ENCODE measurements at regions not wholly inside any gene's neighbourhood (a gene's known extent, or its start where the extent isn't known, plus 50 kb on each side); places are given as distances from the start of the nearest gene placed in this dataset.

DNA sequence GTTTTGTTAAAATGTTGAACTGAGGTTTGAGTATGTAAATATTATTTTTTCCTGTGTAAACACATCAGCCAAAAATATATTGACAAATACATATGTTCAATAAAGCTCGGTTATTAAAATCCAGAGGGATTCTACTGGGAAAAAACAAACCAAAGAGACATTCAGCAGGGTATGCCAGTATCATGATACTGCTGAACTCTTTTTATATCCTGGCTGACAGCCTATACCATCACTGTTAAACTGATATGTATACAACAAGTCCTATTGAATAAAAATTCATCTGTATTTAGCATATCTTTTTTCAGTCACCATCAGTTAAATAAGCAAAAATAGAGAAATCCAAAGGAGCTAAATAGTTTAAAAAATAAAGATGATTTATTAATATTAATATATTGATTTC is 71.6 kb upstream of the NEO1 start:
- TF ChIP-seq JUND (IDR thresholded peaks at IDR 0.05) (no peak), RXRA (IDR thresholded peaks at IDR 0.05) (no peak), RAD21 (IDR thresholded peaks at IDR 0.05) (no peak), YY1 (IDR thresholded peaks at IDR 0.05) (no peak)
- TF ChIP-seq, protein P1, sequence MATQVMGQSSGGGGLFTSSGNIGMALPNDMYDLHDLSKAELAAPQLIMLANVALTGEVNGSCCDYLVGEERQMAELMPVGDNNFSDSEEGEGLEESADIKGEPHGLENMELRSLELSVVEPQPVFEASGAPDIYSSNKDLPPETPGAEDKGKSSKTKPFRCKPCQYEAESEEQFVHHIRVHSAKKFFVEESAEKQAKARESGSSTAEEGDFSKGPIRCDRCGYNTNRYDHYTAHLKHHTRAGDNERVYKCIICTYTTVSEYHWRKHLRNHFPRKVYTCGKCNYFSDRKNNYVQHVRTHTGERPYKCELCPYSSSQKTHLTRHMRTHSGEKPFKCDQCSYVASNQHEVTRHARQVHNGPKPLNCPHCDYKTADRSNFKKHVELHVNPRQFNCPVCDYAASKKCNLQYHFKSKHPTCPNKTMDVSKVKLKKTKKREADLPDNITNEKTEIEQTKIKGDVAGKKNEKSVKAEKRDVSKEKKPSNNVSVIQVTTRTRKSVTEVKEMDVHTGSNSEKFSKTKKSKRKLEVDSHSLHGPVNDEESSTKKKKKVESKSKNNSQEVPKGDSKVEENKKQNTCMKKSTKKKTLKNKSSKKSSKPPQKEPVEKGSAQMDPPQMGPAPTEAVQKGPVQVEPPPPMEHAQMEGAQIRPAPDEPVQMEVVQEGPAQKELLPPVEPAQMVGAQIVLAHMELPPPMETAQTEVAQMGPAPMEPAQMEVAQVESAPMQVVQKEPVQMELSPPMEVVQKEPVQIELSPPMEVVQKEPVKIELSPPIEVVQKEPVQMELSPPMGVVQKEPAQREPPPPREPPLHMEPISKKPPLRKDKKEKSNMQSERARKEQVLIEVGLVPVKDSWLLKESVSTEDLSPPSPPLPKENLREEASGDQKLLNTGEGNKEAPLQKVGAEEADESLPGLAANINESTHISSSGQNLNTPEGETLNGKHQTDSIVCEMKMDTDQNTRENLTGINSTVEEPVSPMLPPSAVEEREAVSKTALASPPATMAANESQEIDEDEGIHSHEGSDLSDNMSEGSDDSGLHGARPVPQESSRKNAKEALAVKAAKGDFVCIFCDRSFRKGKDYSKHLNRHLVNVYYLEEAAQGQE (IDR thresholded peaks at IDR 0.05) = no peak
- H3K27ac ChIP-seq (ENCODE audit: low read depth in 1 of 2, low read length in 2 of 2) = no peak overlapping the region
- H3K4me1 ChIP-seq (ENCODE audit: control insufficient read depth in 4 of 4, insufficient read depth in 4 of 4, low read length in 3 of 4) = no peaks in the 10 kb centered on the region
- no peak overlapping the region for H3K4me3 ChIP-seq (ENCODE audit: low read depth in 1 of 3, low read length in 3 of 3)
- no peak for DNase-seq (ENCODE audit: low spot score)
- no peaks in the 10 kb centered on the region for H3K9me3 ChIP-seq (ENCODE audit: control insufficient read depth in 4 of 4, low read length in 3 of 4)
- H3K9ac ChIP-seq (ENCODE audit: low read depth in 1 of 2, low read length in 2 of 2) = no peak overlapping the region
- H3K27me3 ChIP-seq (ENCODE audit: control insufficient read depth in 4 of 4, insufficient read depth in 4 of 4, low read length in 3 of 4) = no peaks in the 10 kb centered on the region
- H3K36me3 ChIP-seq (ENCODE audit: control insufficient read depth in 4 of 4, insufficient read depth in 3 of 4, low read depth in 1 of 4, low read length in 3 of 4) = no peaks in the 10 kb centered on the region
- 39% methylated on average over 1 of the region's 1 CpG for WGBS

DNA sequence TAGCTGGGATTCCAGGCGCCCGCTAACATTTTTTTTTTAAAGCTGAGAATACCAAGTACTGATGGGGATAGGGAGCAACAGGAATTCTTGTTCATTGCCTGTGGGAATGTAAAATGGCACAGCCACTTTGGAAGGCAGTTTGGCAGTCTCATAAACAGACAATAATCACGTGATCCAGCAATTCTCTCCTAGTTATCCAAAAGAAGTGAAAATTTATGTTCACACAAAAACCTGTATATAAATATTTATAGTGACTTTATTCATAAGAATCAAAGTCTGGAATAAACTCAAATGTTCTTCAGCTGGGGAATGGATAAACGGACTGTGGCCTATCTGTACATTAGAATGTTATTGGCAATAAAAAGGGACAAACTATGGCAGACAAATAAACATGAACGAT is 72.5 kb upstream of the NEO1 start:
- Histone ChIP-seq H3K4me3 (ENCODE audit: low read depth in 1 of 3, low read length in 3 of 3) (no peak overlapping the region), H3K27me3 (ENCODE audit: control insufficient read depth in 4 of 4, insufficient read depth in 4 of 4, low read length in 3 of 4) (no peaks in the 10 kb centered on the region), H3K36me3 (ENCODE audit: control insufficient read depth in 4 of 4, insufficient read depth in 3 of 4, low read depth in 1 of 4, low read length in 3 of 4) (no peaks in the 10 kb centered on the region), H3K27ac (ENCODE audit: low read depth in 1 of 2, low read length in 2 of 2) (no peak overlapping the region), H3K9ac (ENCODE audit: low read depth in 1 of 2, low read length in 2 of 2) (no peak overlapping the region), H3K4me1 (ENCODE audit: control insufficient read depth in 4 of 4, insufficient read depth in 4 of 4, low read length in 3 of 4) (no peaks in the 10 kb centered on the region), H3K9me3 (ENCODE audit: control insufficient read depth in 4 of 4, low read length in 3 of 4) (no peaks in the 10 kb centered on the region)
- TF ChIP-seq HNF4A (conservative IDR thresholded peaks at IDR 0.05) = no peak
- TF ChIP-seq, protein P1 (IDR thresholded peaks at IDR 0.05) = no peak
- TF ChIP-seq TAF1 (conservative IDR thresholded peaks at IDR 0.05) = no peak
- TF ChIP-seq GABPA (IDR thresholded peaks at IDR 0.05 in 1 of 2, conservative IDR thresholded peaks at IDR 0.05 in 1 of 2) = no peak
- no peak for TF ChIP-seq EGR1 (IDR thresholded peaks at IDR 0.05; ENCODE audit: low read depth in 2 of 2)
- DNase-seq (ENCODE audit: low spot score) = no peak
- 74% methylated on average over 5 of the region's 5 CpGs for WGBS

DNA sequence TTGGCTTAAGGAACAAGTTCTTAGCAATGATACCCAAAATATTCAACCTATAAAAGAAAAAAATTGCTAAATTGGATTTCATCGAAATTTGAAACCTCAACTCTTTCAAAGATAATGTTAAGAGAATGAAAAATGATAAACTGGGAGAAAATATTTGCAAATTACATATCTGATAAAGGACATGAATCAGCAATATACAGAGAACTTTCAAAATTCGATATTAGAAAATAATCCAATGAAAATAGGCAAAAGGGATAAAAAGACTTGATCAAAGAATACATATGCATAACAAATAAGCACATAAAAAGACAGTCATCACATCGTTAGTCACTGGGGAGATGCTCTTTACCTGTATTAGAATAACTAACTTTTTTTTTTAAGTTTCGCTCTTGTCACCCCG is 73.0 kb upstream of the NEO1 start:
- Histone ChIP-seq H3K9me3 (ENCODE audit: control insufficient read depth in 4 of 4, low read length in 3 of 4) (no peaks in the 10 kb centered on the region), H3K4me3 (ENCODE audit: low read depth in 1 of 3, low read length in 3 of 3) (no peak overlapping the region), H3K9ac (ENCODE audit: low read depth in 1 of 2, low read length in 2 of 2) (no peak overlapping the region), H3K4me1 (ENCODE audit: control insufficient read depth in 4 of 4, insufficient read depth in 4 of 4, low read length in 3 of 4) (no peaks in the 10 kb centered on the region), H3K27ac (ENCODE audit: low read depth in 1 of 2, low read length in 2 of 2) (no peak overlapping the region), H3K36me3 (ENCODE audit: control insufficient read depth in 4 of 4, insufficient read depth in 3 of 4, low read depth in 1 of 4, low read length in 3 of 4) (no peaks in the 10 kb centered on the region), H3K27me3 (ENCODE audit: control insufficient read depth in 4 of 4, insufficient read depth in 4 of 4, low read length in 3 of 4) (no peaks in the 10 kb centered on the region)
- DNase-seq (ENCODE audit: low spot score) = no peak
- WGBS = 58% methylated on average over 5 of the region's 5 CpGs
- no peak for TF ChIP-seq GABPA (IDR thresholded peaks at IDR 0.05 in 1 of 2, conservative IDR thresholded peaks at IDR 0.05 in 1 of 2)
- TF ChIP-seq, protein P1 (IDR thresholded peaks at IDR 0.05) = no peak
- TF ChIP-seq RXRA (IDR thresholded peaks at IDR 0.05) = no peak
- no peak for TF ChIP-seq HNF4G (IDR thresholded peaks at IDR 0.05)
- no peak for TF ChIP-seq TAF1 (conservative IDR thresholded peaks at IDR 0.05)
- TF ChIP-seq SP1 (IDR thresholded peaks at IDR 0.05) = no peak
- no peak for TF ChIP-seq RAD21 (IDR thresholded peaks at IDR 0.05)
- no peak for TF ChIP-seq CTCF (IDR thresholded peaks at IDR 0.05; ENCODE audit: low read depth, low read length, missing input control)
- TF ChIP-seq JUND (IDR thresholded peaks at IDR 0.05) = no peak
- TF ChIP-seq YY1 (IDR thresholded peaks at IDR 0.05) = no peak
